Activated B cell treated with CpG ODN at 0.5 μM for 24 hours (primary cell): ENCODE measurements at regions not wholly inside any gene's neighbourhood (a gene's known extent, or its start where the extent isn't known, plus 50 kb on each side); places are given as distances from the start of the nearest gene placed in this dataset.

ENCODE experiments used
- ATAC-seq: fragments of 200-7000 bp; cut with Tn5 transposase; one replicate; pipeline ENCODE4 v1.10.0; 2021; ENCODE audit warnings: low read depth, mild to moderate bottlenecking, moderate library complexity
- CTCF ChIA-PET: fragments of 350-600 bp; sonication (Branson Sonifier 250); formaldehyde crosslinking; loops from one replicate; lab custom pipeline; 2021; ENCODE audit warnings: antibody characterized with exemption; lab: Charles Lee
- POLR2A ChIA-PET: fragments of 350-600 bp; sonication (Branson Sonifier 250); formaldehyde crosslinking; loops from one replicate; lab custom pipeline; 2021; ENCODE audit warnings: antibody characterized with exemption; lab: Charles Lee
- DNase-seq: peaks from one replicate; pipeline ENCODE4 v3.0.0; 2022
- H3K27ac Mint-ChIP-seq: one replicate; pipeline ENCODE4 v1.8.0; 2020; ENCODE audit warnings: mixed read lengths
- H3K27me3 Mint-ChIP-seq: one replicate; pipeline ENCODE4 v1.8.0; 2021; ENCODE audit warnings: mixed read lengths
- H3K36me3 Mint-ChIP-seq: one replicate; pipeline ENCODE4 v1.8.0; 2021; ENCODE audit warnings: low read depth, mixed read lengths
- H3K4me1 Mint-ChIP-seq: one replicate; pipeline ENCODE4 v1.8.0; 2021; ENCODE audit warnings: mixed read lengths
- H3K4me3 Mint-ChIP-seq: one replicate; pipeline ENCODE4 v1.8.0; 2020; ENCODE audit warnings: mild to moderate bottlenecking, mixed read lengths
- H3K9me3 Mint-ChIP-seq: one replicate; pipeline ENCODE4 v1.8.0; 2020; ENCODE audit warnings: mixed read lengths
- intact Hi-C: fragments of 100-400 bp; cut with micrococcal nuclease; formaldehyde crosslinking; loops from one replicate; pipeline ENCODE4 v1.15.1; 2024
- TF ChIP-seq, protein P1 (sequence below): fragments of 200-600 bp; IDR thresholded peaks from one replicate; pipeline ENCODE4 v1.8.0; 2022; ENCODE audit warnings: antibody characterized with exemption, mild to moderate bottlenecking

DNA sequence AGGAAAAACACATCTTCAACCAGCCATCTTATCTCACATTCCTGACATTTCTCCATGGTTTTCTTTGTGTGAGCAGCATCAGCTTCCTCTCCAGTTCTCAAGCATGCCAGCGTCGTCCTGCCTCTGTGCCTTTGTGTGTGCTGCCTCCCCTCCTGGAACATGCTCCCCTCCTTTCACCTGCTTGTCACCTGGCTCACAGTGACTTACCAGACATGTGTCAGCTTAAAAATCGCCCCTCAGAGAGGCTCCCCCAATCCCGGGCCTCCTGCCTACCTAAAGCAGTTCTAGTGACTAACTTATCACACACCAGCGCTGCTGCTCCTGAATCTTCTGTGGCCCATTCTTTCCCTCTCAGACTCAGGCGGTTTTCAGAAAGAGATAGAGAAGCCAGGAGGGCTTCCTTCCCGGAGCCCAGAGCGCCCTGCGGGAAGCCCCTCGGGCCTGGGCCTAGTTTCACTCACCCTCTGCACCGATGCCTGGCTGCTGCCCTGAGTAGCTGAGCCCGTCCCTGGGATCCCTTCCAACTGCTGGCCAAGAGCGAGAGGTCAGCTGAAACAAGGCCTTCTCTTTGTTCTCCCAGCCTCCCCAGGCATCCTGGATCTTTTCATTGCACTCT lies 51.1 kb upstream of the MVB12B start:
- Mint-ChIP-seq H3K4me1 (no peaks in the 10 kb centered on the region), H3K27me3 (peaks cover 28% of the 10 kb centered on the region), H3K36me3 (no peaks in the 10 kb centered on the region), H3K27ac (no peak overlapping the region), H3K9me3 (peaks cover 19% of the 10 kb centered on the region), H3K4me3 (no peak overlapping the region)
- POLR2A ChIA-PET = no interaction called here
- ATAC-seq = no peak
- intact Hi-C loops = no loop called here
- CTCF ChIA-PET = no interaction called here
- DNase-seq = no peak
- TF ChIP-seq, protein P1, sequence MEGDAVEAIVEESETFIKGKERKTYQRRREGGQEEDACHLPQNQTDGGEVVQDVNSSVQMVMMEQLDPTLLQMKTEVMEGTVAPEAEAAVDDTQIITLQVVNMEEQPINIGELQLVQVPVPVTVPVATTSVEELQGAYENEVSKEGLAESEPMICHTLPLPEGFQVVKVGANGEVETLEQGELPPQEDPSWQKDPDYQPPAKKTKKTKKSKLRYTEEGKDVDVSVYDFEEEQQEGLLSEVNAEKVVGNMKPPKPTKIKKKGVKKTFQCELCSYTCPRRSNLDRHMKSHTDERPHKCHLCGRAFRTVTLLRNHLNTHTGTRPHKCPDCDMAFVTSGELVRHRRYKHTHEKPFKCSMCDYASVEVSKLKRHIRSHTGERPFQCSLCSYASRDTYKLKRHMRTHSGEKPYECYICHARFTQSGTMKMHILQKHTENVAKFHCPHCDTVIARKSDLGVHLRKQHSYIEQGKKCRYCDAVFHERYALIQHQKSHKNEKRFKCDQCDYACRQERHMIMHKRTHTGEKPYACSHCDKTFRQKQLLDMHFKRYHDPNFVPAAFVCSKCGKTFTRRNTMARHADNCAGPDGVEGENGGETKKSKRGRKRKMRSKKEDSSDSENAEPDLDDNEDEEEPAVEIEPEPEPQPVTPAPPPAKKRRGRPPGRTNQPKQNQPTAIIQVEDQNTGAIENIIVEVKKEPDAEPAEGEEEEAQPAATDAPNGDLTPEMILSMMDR = no peak

DNA sequence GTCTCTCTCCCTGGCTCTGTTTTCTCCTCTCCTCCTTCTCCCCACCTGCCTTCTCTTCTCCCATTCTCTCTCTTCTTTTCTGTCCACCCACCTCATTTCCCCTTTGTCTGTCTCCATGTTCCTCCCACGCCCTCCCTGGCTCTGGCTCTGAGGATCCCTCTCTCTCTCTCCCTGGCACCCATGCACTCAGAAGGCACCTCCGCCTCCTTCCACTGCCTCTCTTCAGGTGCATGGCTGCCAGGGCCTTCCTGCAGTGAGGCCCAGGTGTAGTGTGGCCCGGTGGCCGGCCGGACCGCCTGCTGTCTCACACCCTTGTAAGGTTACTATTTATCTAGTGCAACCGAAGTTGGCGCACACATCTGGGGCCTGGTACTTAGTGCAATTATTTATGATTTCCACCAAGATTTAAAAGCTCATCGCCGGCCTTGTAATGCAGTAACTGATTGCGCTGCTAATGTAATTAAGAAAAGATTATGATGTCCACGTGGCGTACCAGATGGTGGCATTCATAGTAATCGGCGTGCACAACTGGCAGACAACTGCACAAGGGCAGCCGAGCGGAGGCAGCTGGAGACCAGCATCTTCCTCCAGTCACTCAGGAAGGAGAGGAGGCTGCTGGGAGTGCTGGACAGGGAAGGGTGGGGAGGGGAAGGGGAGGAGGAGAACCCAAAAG lies 50.4 kb upstream of the MVB12B start:
- DNase-seq = no peak
- ATAC-seq = no peak
- H3K4me3 Mint-ChIP-seq = no peak overlapping the region
- H3K4me1 Mint-ChIP-seq = no peaks in the 10 kb centered on the region
- peaks cover 19% of the 10 kb centered on the region for H3K9me3 Mint-ChIP-seq
- ChIA-PET CTCF (no interaction called here), POLR2A (interaction anchor here (0.6 kb wide), 1 partner anchor 379 kb away, joined by 6 read pairs; no protein-coding TSS in a partner anchor)
- no peaks in the 10 kb centered on the region for H3K36me3 Mint-ChIP-seq
- intact Hi-C loops = no loop called here
- no peak overlapping the region for H3K27ac Mint-ChIP-seq
- peaks cover 28% of the 10 kb centered on the region for H3K27me3 Mint-ChIP-seq
- TF ChIP-seq, protein P1 = no peak
